CD14-positive monocyte (primary cell): ENCODE measurements at regions not wholly inside any gene's neighbourhood (a gene's known extent, or its start where the extent isn't known, plus 50 kb on each side); places are given as distances from the start of the nearest gene placed in this dataset.

Experiments
- DNase-seq, 3 donors: peaks; one replicate each; pipeline ENCODE4 v3.0.0-alpha.2; 2011 to 2022
- H2AFZ ChIP-seq: 2 replicates; pipeline ENCODE4 v1.6.0; 2012; ENCODE audit warnings: mild to moderate bottlenecking, low read depth, low read length, inconsistent platforms; ENCODE audit not compliant: insufficient read depth, poor library complexity, severe bottlenecking
- H3K27ac ChIP-seq, 2 donors: 1 replicate in 1 of 2; 2 replicates in 1 of 2; pipeline ENCODE4 v1.5.1; 2012 to 2013; ENCODE audit warnings: low read length in 2 of 2, control low read depth in 1 of 2, inconsistent platforms in 1 of 2, low read depth in 1 of 2, mild to moderate bottlenecking in 1 of 2
- H3K27me3 ChIP-seq, 2 donors: one replicate each; pipeline versions ENCODE4 v1.6.0 to v1.6.1; 2011 to 2013; ENCODE audit warnings: low read length in 2 of 2; ENCODE audit not compliant: control insufficient read depth in 2 of 2, insufficient read depth in 2 of 2
- H3K36me3 ChIP-seq, 2 donors: replicated peaks in 1 of 2; 1 replicate in 1 of 2; 2 replicates in 1 of 2; pipeline versions ENCODE4 v1.5.1 to v1.6.1; 2012 to 2013; ENCODE audit warnings: low read length in 2 of 2, control low read depth in 1 of 2, inconsistent platforms in 1 of 2, mild to moderate bottlenecking in 1 of 2; ENCODE audit not compliant: insufficient read depth in 2 of 2, control insufficient read depth in 1 of 2
- H3K4me1 ChIP-seq, 2 donors: 1 replicate in 1 of 2; 2 replicates in 1 of 2; pipeline versions ENCODE4 v1.5.1 to v1.6.1; 2012 to 2013; ENCODE audit warnings: low read length in 2 of 2, control low read depth in 1 of 2, inconsistent platforms in 1 of 2, mild to moderate bottlenecking in 1 of 2, moderate library complexity in 1 of 2; ENCODE audit not compliant: insufficient read depth in 2 of 2, control insufficient read depth in 1 of 2
- H3K4me2 ChIP-seq: replicated peaks from 2 replicates; pipeline ENCODE3; 2012; ENCODE audit warnings: low read length, moderate library complexity, mild to moderate bottlenecking; ENCODE audit not compliant: poor library complexity, severe bottlenecking; ENCODE audit errors: extremely low read depth
- H3K4me3 ChIP-seq, 3 experiments: fragments of 200-600 bp in 1 of 3; sonication (generic) in 1 of 3; replicated peaks in 1 of 3; 1 replicate in 2 of 3; 2 replicates in 1 of 3; pipeline ENCODE4 v1.5.1; 2011 to 2013; ENCODE audit warnings: low read length in 3 of 3, mild to moderate bottlenecking in 3 of 3, control low read depth in 2 of 3, low read depth in 2 of 3, inconsistent platforms in 1 of 3, moderate library complexity in 1 of 3
- H3K79me2 ChIP-seq: 2 replicates; pipeline ENCODE4 v1.6.0; 2012; ENCODE audit warnings: mild to moderate bottlenecking, control low read depth, inconsistent platforms, low read length, moderate library complexity; ENCODE audit not compliant: insufficient read depth
- H3K9ac ChIP-seq: 2 replicates; pipeline ENCODE4 v1.6.0; 2017; ENCODE audit warnings: low read length, mild to moderate bottlenecking; ENCODE audit not compliant: insufficient read depth, poor library complexity, severe bottlenecking
- H3K9me3 ChIP-seq, 2 donors: replicated peaks in 1 of 2; 1 replicate in 1 of 2; 2 replicates in 1 of 2; pipeline versions ENCODE4 v1.5.1 to v1.6.1; 2012 to 2013; ENCODE audit warnings: low read length in 2 of 2, control low read depth in 1 of 2; ENCODE audit not compliant: control insufficient read depth in 1 of 2, insufficient read depth in 1 of 2
- H4K20me1 ChIP-seq: 2 replicates; pipeline ENCODE4 v1.6.0; 2012; ENCODE audit warnings: mild to moderate bottlenecking, low read length, control low read depth, moderate library complexity; ENCODE audit not compliant: insufficient read depth
- H3K27ac Mint-ChIP-seq, 7 donors: one replicate each; pipeline ENCODE4 v1.8.0; 2020; ENCODE audit warnings: mild to moderate bottlenecking in 7 of 7, mixed read lengths in 7 of 7, moderate library complexity in 6 of 7, inconsistent platforms in 2 of 7
- H3K27me3 Mint-ChIP-seq, 3 donors: one replicate each; pipeline ENCODE4 v1.8.0; 2021 to 2022; ENCODE audit warnings: low read depth in 3 of 3, mild to moderate bottlenecking in 3 of 3, mixed read lengths in 3 of 3, moderate library complexity in 3 of 3, inconsistent platforms in 1 of 3
- H3K36me3 Mint-ChIP-seq, 2 donors: one replicate each; pipeline ENCODE4 v1.8.0; 2020; ENCODE audit warnings: mixed read lengths in 2 of 2, inconsistent platforms in 1 of 2, mild to moderate bottlenecking in 1 of 2
- H3K4me1 Mint-ChIP-seq: one replicate; pipeline ENCODE4 v1.8.0; 2020; ENCODE audit warnings: mild to moderate bottlenecking, mixed read lengths
- H3K4me3 Mint-ChIP-seq, 2 donors: one replicate each; pipeline ENCODE4 v1.8.0; 2020; ENCODE audit warnings: mild to moderate bottlenecking in 2 of 2, mixed read lengths in 2 of 2, moderate library complexity in 1 of 2
- H3K9me3 Mint-ChIP-seq, 7 donors: one replicate each; pipeline ENCODE4 v1.8.0; 2020 to 2022; ENCODE audit warnings: mixed read lengths in 7 of 7, mild to moderate bottlenecking in 6 of 7, moderate library complexity in 6 of 7, inconsistent platforms in 2 of 7
- CTCF ChIP-seq: fragments of 200-600 bp; IDR thresholded peaks from one replicate; pipeline ENCODE4 v1.8.0; 2022; ENCODE audit warnings: antibody characterized with exemption, mild to moderate bottlenecking
- WGBS: methylation state at CpG from one replicate; pipeline ENCODE4 v1.1.5; 2013; ENCODE audit warnings: missing lambda C conversion rate; ENCODE audit not compliant: insufficient coverage; 5-methylcytosine and 5-hydroxymethylcytosine counted together
- intact Hi-C, 2 donors: fragments of 100-400 bp; cut with micrococcal nuclease; formaldehyde crosslinking; loops; one replicate each; pipeline versions ENCODE4 v1.15.0 to v1.15.1; 2023

- 100% methylated on average over 2 of the region's 6 CpGs for WGBS
- intact Hi-C loops: no loop called here
- H3K9me3 Mint-ChIP-seq: no peaks in the 10 kb centered on the region
These were observed 81.4 kb upstream of the TRIM2 start for GRCh38 chr4:153122855-153123254.

GRCh38 chr4:153126137-153126536, 78.1 kb upstream of the TRIM2 start:
- no peak for TF ChIP-seq CTCF
- no peak for DNase-seq
- peaks cover 0 to 6% (median 4%) of the 10 kb centered on the region in 3 donors for H3K27me3 Mint-ChIP-seq
- no peaks in the 10 kb centered on the region for H3K27me3 ChIP-seq
- no peak overlapping the region for H3K27ac Mint-ChIP-seq
- no peaks in the 10 kb centered on the region for H3K79me2 ChIP-seq
- no peak overlapping the region for H3K4me2 ChIP-seq
- H3K4me3 Mint-ChIP-seq: no peak overlapping the region
- no peaks in the 10 kb centered on the region for H3K36me3 ChIP-seq
- H3K9me3 ChIP-seq: no peaks in the 10 kb centered on the region
- H4K20me1 ChIP-seq: no peaks in the 10 kb centered on the region
- H3K4me3 ChIP-seq: no peak overlapping the region
- no peaks in the 10 kb centered on the region for H3K36me3 Mint-ChIP-seq
- H3K9me3 Mint-ChIP-seq: no peaks in the 10 kb centered on the region
- peaks cover 0 to 3% of the 10 kb centered on the region in 2 donors for H3K4me1 ChIP-seq
- intact Hi-C loops: loop anchor here (5.0 kb wide), 2 partner anchors 44 to 279 kb away; no protein-coding TSS in a partner anchor
- WGBS: 100% methylated on average over 1 of the region's 4 CpGs
- peaks cover 4% of the 10 kb centered on the region for H3K4me1 Mint-ChIP-seq
- H2AFZ ChIP-seq: no peak overlapping the region
- no peak overlapping the region for H3K9ac ChIP-seq
- H3K27ac ChIP-seq: no peak overlapping the region

More at GRCh38 chr4:153122855-153123254, 81.4 kb upstream of the TRIM2 start:
- Mint-ChIP-seq H3K4me3 (no peak overlapping the region), H3K4me1 (peaks cover 4% of the 10 kb centered on the region), H3K27me3 (peaks cover under 1 to 4% (median 3%) of the 10 kb centered on the region in 3 donors), H3K36me3 (no peaks in the 10 kb centered on the region), H3K27ac (peak overlapping the region in 1 of 7 donors; percentile 30)
- Histone ChIP-seq H3K4me1 (peaks cover 0 to 3% of the 10 kb centered on the region in 2 donors), H3K4me2 (no peak overlapping the region), H3K9ac (no peak overlapping the region), H3K27me3 (no peaks in the 10 kb centered on the region), H4K20me1 (no peaks in the 10 kb centered on the region), H3K27ac (no peak overlapping the region), H3K9me3 (no peaks in the 10 kb centered on the region), H3K36me3 (no peaks in the 10 kb centered on the region), H3K79me2 (no peaks in the 10 kb centered on the region), H3K4me3 (no peak overlapping the region), H2AFZ (no peak overlapping the region)
- no peak for DNase-seq
- TF ChIP-seq CTCF: no peak
